Kidney (tissue), 13 donors: ENCODE measurements at regions not wholly inside any gene's neighbourhood (a gene's known extent, or its start where the extent isn't known, plus 50 kb on each side); places are given as distances from the start of the nearest gene placed in this dataset.

ENCODE experiments used
- DNase-seq, 5 donors: peaks; one replicate each; pipeline ENCODE4 v3.0.0-alpha.2; 2013 to 2020
- FAIRE-seq: peaks from 2 replicates; lab custom pipeline; 2012; peaks lifted over from hg19 to GRCh38; lab: Jason Lieb, UNC
- H3K27ac ChIP-seq, 2 donors: one replicate each; pipeline ENCODE4 v1.7.0; 2013; ENCODE audit warnings: low read depth in 2 of 2, low read length in 2 of 2, inconsistent platforms in 1 of 2
- H3K27me3 ChIP-seq: one replicate; pipeline ENCODE4 v1.7.1; 2013; ENCODE audit warnings: low read length, inconsistent platforms; ENCODE audit not compliant: control insufficient read depth, insufficient read depth
- H3K36me3 ChIP-seq, 3 donors: one replicate each; pipeline versions ENCODE4 v1.7.0 to v1.7.1; 2013; ENCODE audit warnings: low read length in 3 of 3, control low read depth in 1 of 3, inconsistent platforms in 1 of 3; ENCODE audit not compliant: insufficient read depth in 3 of 3, control insufficient read depth in 2 of 3
- H3K4me1 ChIP-seq, 3 donors: one replicate each; pipeline versions ENCODE4 v1.7.0 to v1.7.1; 2013; ENCODE audit warnings: low read length in 3 of 3, inconsistent platforms in 1 of 3, low read depth in 1 of 3; ENCODE audit not compliant: control insufficient read depth in 2 of 3, insufficient read depth in 2 of 3
- H3K4me3 ChIP-seq, 3 donors: one replicate each; pipeline versions ENCODE4 v1.7.0 to v1.8.1; 2013; ENCODE audit warnings: low read length in 3 of 3, control low read depth in 1 of 3, inconsistent platforms in 1 of 3
- H3K9ac ChIP-seq, 3 donors: one replicate each; pipeline versions ENCODE4 v1.7.0 to v1.7.1; 2013; ENCODE audit warnings: low read length in 3 of 3, control low read depth in 1 of 3, inconsistent platforms in 1 of 3
- H3K9me3 ChIP-seq, 3 donors: one replicate each; pipeline versions ENCODE4 v1.7.0 to v1.7.1; 2013; ENCODE audit warnings: low read length in 3 of 3, control low read depth in 1 of 3, inconsistent platforms in 1 of 3; ENCODE audit not compliant: control insufficient read depth in 2 of 3, insufficient read depth in 1 of 3
- CTCF ChIP-seq: IDR thresholded peaks from 3 replicates; pipeline ENCODE4 v1.5.1; 2012; ENCODE audit warnings: mild to moderate bottlenecking, moderate library complexity, borderline replicate concordance; ENCODE audit not compliant: insufficient read depth; ENCODE audit errors: extremely low read depth
- intact Hi-C: fragments of 100-400 bp; cut with DNase I; formaldehyde crosslinking; loops from one replicate; pipeline ENCODE4 v1.11.1; 2022
- donor health status: control.
- donor health status: control.
- donor health status: control.
- donor health status: control.
- donor health status: control.
- donor health status: DM: yes; HTN: yes; CAD: no.
- donor health status: Normal renal cell carcinoma (clear cell type).

GRCh38 chr10:78780551-78780961 is 288.2 kb upstream of the ZMIZ1 start:
- Histone ChIP-seq H3K9me3 (no peaks in the 10 kb centered on the region), H3K27ac (no peak overlapping the region), H3K4me1 (peaks cover 0 to 21% (median 5%) of the 10 kb centered on the region in 3 donors), H3K9ac (no peak overlapping the region), H3K4me3 (no peak overlapping the region), H3K36me3 (no peaks in the 10 kb centered on the region), H3K27me3 (no peaks in the 10 kb centered on the region)
- peak in 1 of 5 donors; percentile 23 for DNase-seq
- no peak for TF ChIP-seq CTCF
- no peak for FAIRE-seq
- intact Hi-C loops: no loop called here

GRCh38 chr10:78781251-78781913 is 287.4 kb upstream of the ZMIZ1 start:
- Histone ChIP-seq H3K27ac (no peak overlapping the region), H3K9ac (no peak overlapping the region), H3K36me3 (no peaks in the 10 kb centered on the region), H3K4me1 (peaks cover 0 to 21% (median 5%) of the 10 kb centered on the region in 3 donors), H3K4me3 (no peak overlapping the region), H3K27me3 (no peaks in the 10 kb centered on the region), H3K9me3 (no peaks in the 10 kb centered on the region)
- no peak for FAIRE-seq
- DNase-seq: peak in 1 of 5 donors; percentile 28
- intact Hi-C loops: no loop called here
- no peak for TF ChIP-seq CTCF

- intact Hi-C loops: no loop called here
- Histone ChIP-seq H3K4me3 (no peak overlapping the region), H3K27ac (no peak overlapping the region), H3K36me3 (no peaks in the 10 kb centered on the region), H3K9ac (no peak overlapping the region), H3K9me3 (no peaks in the 10 kb centered on the region), H3K27me3 (no peaks in the 10 kb centered on the region), H3K4me1 (peaks cover 0 to 21% (median 5%) of the 10 kb centered on the region in 3 donors)
- FAIRE-seq (no peak), DNase-seq (peak in 1 of 5 donors; percentile 15)
- no peak for TF ChIP-seq CTCF
These were observed 286.8 kb upstream of the ZMIZ1 start for GRCh38 chr10:78781991-78782390.
